ENCODE measurements at regions not wholly inside any gene's neighbourhood (a gene's known extent, or its start where the extent isn't known, plus 50 kb on each side); places are given as distances from the start of the nearest gene placed in this dataset.

DNA sequence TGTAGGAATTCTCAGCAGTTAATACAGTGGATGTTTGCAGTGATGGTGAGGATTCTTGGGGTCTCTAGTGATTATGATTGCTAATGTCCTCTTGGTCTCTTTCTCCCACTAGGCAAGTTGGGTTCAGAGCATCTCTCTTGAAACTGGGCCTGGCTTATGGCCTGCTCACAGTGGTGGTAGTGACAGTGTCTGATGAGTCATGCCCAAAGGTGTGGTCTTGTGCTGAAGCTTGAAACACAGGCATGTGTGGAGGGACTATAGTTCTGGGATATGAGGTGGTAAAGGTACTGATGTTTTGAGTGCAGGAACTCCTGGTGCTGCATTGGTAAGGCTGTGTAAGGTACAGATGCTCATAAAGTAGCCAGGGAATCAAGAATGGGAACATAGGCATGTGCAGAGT is 231.1 kb downstream of the FAM170A start:
- Histone ChIP-seq H3K4me3 (no peak overlapping the region), H3K27me3 (replicated peaks; ENCODE audit: insufficient read depth) (no peaks in the 10 kb centered on the region), H3K4me1 (ENCODE audit: control insufficient read depth in 1 of 2, low read depth in 2 of 2) (peaks cover 5 to 9% of the 10 kb centered on the region in 2 donors), H3K36me3 (no peaks in the 10 kb centered on the region), H3K27ac (no peak overlapping the region), H3K9me3 (no peaks in the 10 kb centered on the region)
- ATAC-seq (ENCODE audit: insufficient number of reproducible peaks, low FRiP score, low read depth) (no peak), DNase-seq (ENCODE audit: low spot score) (no peak)
- TF ChIP-seq, protein P1, sequence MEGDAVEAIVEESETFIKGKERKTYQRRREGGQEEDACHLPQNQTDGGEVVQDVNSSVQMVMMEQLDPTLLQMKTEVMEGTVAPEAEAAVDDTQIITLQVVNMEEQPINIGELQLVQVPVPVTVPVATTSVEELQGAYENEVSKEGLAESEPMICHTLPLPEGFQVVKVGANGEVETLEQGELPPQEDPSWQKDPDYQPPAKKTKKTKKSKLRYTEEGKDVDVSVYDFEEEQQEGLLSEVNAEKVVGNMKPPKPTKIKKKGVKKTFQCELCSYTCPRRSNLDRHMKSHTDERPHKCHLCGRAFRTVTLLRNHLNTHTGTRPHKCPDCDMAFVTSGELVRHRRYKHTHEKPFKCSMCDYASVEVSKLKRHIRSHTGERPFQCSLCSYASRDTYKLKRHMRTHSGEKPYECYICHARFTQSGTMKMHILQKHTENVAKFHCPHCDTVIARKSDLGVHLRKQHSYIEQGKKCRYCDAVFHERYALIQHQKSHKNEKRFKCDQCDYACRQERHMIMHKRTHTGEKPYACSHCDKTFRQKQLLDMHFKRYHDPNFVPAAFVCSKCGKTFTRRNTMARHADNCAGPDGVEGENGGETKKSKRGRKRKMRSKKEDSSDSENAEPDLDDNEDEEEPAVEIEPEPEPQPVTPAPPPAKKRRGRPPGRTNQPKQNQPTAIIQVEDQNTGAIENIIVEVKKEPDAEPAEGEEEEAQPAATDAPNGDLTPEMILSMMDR (IDR thresholded peaks at IDR 0.05), result no peak

GRCh38 chr5:119862619-119863018 is 233.3 kb downstream of the FAM170A start:
- no peaks in the 10 kb centered on the region for H3K27me3 ChIP-seq (replicated peaks; ENCODE audit: insufficient read depth)
- peaks cover 6 to 9% of the 10 kb centered on the region in 2 donors for H3K4me1 ChIP-seq (ENCODE audit: control insufficient read depth in 1 of 2, low read depth in 2 of 2)
- no peak for ATAC-seq (ENCODE audit: insufficient number of reproducible peaks, low FRiP score, low read depth)
- no peaks in the 10 kb centered on the region for H3K9me3 ChIP-seq
- no peak for DNase-seq (ENCODE audit: low spot score)
- no peak overlapping the region for H3K27ac ChIP-seq
- no peaks in the 10 kb centered on the region for H3K36me3 ChIP-seq
- no peak overlapping the region for H3K4me3 ChIP-seq
- TF ChIP-seq, protein P1 (IDR thresholded peaks at IDR 0.05), result no peak

DNA sequence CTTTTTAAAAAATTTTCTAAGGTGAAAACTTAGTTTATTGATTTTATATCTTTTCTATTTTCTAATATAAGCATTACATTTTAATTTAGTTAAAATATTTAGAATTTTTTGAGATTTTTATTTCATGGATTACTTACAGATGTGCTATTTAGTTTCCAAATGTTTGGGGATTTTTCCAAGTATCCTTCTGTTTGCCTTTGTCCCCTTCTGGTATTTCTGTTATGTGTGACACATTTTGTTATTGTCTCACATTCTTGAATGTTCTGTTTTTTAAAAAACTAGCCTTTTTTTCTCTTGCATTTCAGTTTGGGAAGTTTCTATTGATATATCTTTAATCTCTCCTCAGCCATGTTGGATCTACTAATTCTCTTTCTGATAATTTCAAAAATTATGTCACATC is 234.9 kb downstream of the FAM170A start:
- Histone ChIP-seq H3K27ac (no peak overlapping the region), H3K9me3 (no peaks in the 10 kb centered on the region), H3K4me3 (no peak overlapping the region), H3K27me3 (replicated peaks; ENCODE audit: insufficient read depth) (no peaks in the 10 kb centered on the region), H3K36me3 (no peaks in the 10 kb centered on the region), H3K4me1 (ENCODE audit: control insufficient read depth in 1 of 2, low read depth in 2 of 2) (peaks cover 6 to 9% of the 10 kb centered on the region in 2 donors)
- TF ChIP-seq, protein P1 (IDR thresholded peaks at IDR 0.05), result no peak
- ATAC-seq (ENCODE audit: insufficient number of reproducible peaks, low FRiP score, low read depth), result no peak
- DNase-seq (ENCODE audit: low spot score), result no peak

DNA sequence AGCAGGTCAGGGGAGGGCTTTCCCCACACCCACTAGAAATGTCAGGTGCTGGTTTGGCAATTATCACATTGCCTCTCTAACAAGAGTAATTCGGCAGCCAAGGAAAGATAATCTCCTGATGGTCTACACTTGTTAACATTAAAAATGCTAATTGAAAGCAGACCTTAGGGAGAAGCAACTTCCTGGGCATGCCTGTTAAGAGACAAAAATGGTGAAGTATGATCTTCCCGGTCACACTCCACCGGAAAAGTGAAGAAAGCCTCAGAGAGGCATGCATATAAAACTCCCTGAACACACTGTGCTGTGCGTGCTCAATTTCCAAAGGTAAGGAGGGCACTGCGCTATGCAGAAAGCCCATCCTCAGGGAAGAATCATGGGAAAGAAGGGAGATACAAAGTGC is 244.3 kb downstream of the FAM170A start:
- Histone ChIP-seq H3K4me1 (ENCODE audit: control insufficient read depth in 1 of 2, low read depth in 2 of 2) (no peaks in the 10 kb centered on the region), H3K27me3 (replicated peaks; ENCODE audit: insufficient read depth) (no peaks in the 10 kb centered on the region), H3K27ac (no peak overlapping the region), H3K4me3 (no peak overlapping the region), H3K36me3 (no peaks in the 10 kb centered on the region), H3K9me3 (no peaks in the 10 kb centered on the region)
- ATAC-seq (ENCODE audit: insufficient number of reproducible peaks, low FRiP score, low read depth) (no peak), DNase-seq (ENCODE audit: low spot score) (no peak)
- TF ChIP-seq, protein P1 (IDR thresholded peaks at IDR 0.05), result no peak

GRCh38 chr5:119876522-119876921 is 247.2 kb downstream of the FAM170A start:
- no peaks in the 10 kb centered on the region for H3K36me3 ChIP-seq
- no peaks in the 10 kb centered on the region for H3K9me3 ChIP-seq
- no peak overlapping the region for H3K4me3 ChIP-seq
- H3K4me1 ChIP-seq (ENCODE audit: control insufficient read depth in 1 of 2, low read depth in 2 of 2), result no peaks in the 10 kb centered on the region
- no peak for DNase-seq (ENCODE audit: low spot score)
- H3K27me3 ChIP-seq (replicated peaks; ENCODE audit: insufficient read depth), result no peaks in the 10 kb centered on the region
- TF ChIP-seq, protein P1 (IDR thresholded peaks at IDR 0.05), result no peak
- H3K27ac ChIP-seq, result no peak overlapping the region
- no peak for ATAC-seq (ENCODE audit: insufficient number of reproducible peaks, low FRiP score, low read depth)
